H1 (cell line): ENCODE measurements at regions not wholly inside any gene's neighbourhood (a gene's known extent, or its start where the extent isn't known, plus 50 kb on each side); places are given as distances from the start of the nearest gene placed in this dataset.

Experiments used
- CTCF ChIA-PET: fragments of 300-600 bp; sonication (Branson Sonifier 250); formaldehyde crosslinking; loops from one replicate; lab custom pipeline; 2021; ENCODE audit not compliant: partially characterized antibody; lab: Charles Lee
- POLR2A ChIA-PET: fragments of 300-600 bp; sonication (Branson Sonifier 250); formaldehyde crosslinking; loops from one replicate; lab custom pipeline; 2021; ENCODE audit warnings: inconsistent platforms; ENCODE audit not compliant: partially characterized antibody; lab: Charles Lee
- DNase-seq, 2 experiments: peaks; one replicate each; pipeline versions ENCODE4 v3.0.0 to v3.0.0-alpha.2; 2010 to 2022; ENCODE audit warnings: low spot score in 2 of 2, low read depth in 1 of 2, mixed read lengths in 1 of 2
- FAIRE-seq: peaks from 2 replicates; lab custom pipeline; 2011; peaks lifted over from hg19 to GRCh38; lab: Jason Lieb, UNC
- H2AFZ ChIP-seq: 2 replicates; pipeline ENCODE4 v1.8.1; 2012; ENCODE audit warnings: low read length, inconsistent platforms
- H2AK5ac ChIP-seq: 2 replicates; pipeline ENCODE4 v1.6.1; 2013; ENCODE audit warnings: low read depth, low read length
- H2BK120ac ChIP-seq: replicated peaks from 2 replicates; pipeline ENCODE3; 2013; ENCODE audit warnings: low read depth, low read length, inconsistent platforms
- H2BK12ac ChIP-seq: 2 replicates; pipeline ENCODE4 v1.6.1; 2013; ENCODE audit warnings: low read depth, low read length
- H2BK15ac ChIP-seq: 2 replicates; pipeline ENCODE4 v1.6.1; 2013; ENCODE audit warnings: low read length
- H2BK20ac ChIP-seq: 2 replicates; pipeline ENCODE4 v1.6.1; 2013; ENCODE audit warnings: low read length
- H2BK5ac ChIP-seq: 2 replicates; pipeline ENCODE4 v1.6.1; 2013; ENCODE audit warnings: low read depth, low read length
- H3K14ac ChIP-seq: 2 replicates; pipeline ENCODE4 v1.6.1; 2013; ENCODE audit warnings: inconsistent platforms; ENCODE audit not compliant: insufficient read length
- H3K18ac ChIP-seq: 2 replicates; pipeline ENCODE4 v1.6.1; 2013; ENCODE audit warnings: low read length; ENCODE audit errors: extremely low read depth
- H3K23ac ChIP-seq: 2 replicates; pipeline ENCODE4 v1.6.1; 2013; ENCODE audit warnings: inconsistent platforms; ENCODE audit not compliant: insufficient read length
- H3K23me2 ChIP-seq: 2 replicates; pipeline ENCODE4 v1.6.1; 2013; ENCODE audit warnings: low read depth, low read length
- H3K27ac ChIP-seq: 2 replicates; pipeline ENCODE4 v1.6.1; 2011; ENCODE audit warnings: low read depth, low read length, inconsistent platforms
- H3K27me3 ChIP-seq, 4 experiments: replicated peaks in 1 of 4; 1 replicate in 1 of 4; 2 replicates in 3 of 4; pipeline versions ENCODE4 v1.6.1 to v1.8.1; 2011 to 2013; ENCODE audit warnings: low read length in 3 of 4, mild to moderate bottlenecking in 3 of 4, inconsistent platforms in 2 of 4, mixed read lengths in 2 of 4, moderate library complexity in 1 of 4; ENCODE audit not compliant: control insufficient read depth in 3 of 4, insufficient read depth in 3 of 4; ENCODE audit errors: extremely low read depth in 1 of 4
- H3K36me3 ChIP-seq, 4 experiments: 2 replicates each; pipeline versions ENCODE4 v1.6.1 to v1.8.1; 2011 to 2013; ENCODE audit warnings: mild to moderate bottlenecking in 4 of 4, low read length in 3 of 4, moderate library complexity in 2 of 4, control low read depth in 1 of 4, inconsistent platforms in 1 of 4; ENCODE audit not compliant: insufficient read depth in 4 of 4, control insufficient read depth in 2 of 4
- H3K4ac ChIP-seq: replicated peaks from 2 replicates; pipeline ENCODE3; 2013; ENCODE audit warnings: low read length, low read depth, mixed read lengths, inconsistent platforms; ENCODE audit not compliant: insufficient read length
- H3K4me1 ChIP-seq, 4 experiments: replicated peaks in 1 of 4; 1 replicate in 1 of 4; 2 replicates in 3 of 4; pipeline versions ENCODE4 v1.6.1 to v1.8.1; 2011 to 2013; ENCODE audit warnings: low read length in 3 of 4, inconsistent platforms in 2 of 4, mixed read lengths in 1 of 4; ENCODE audit not compliant: insufficient read depth in 4 of 4, control insufficient read depth in 3 of 4
- H3K4me2 ChIP-seq, 2 experiments: 2 replicates each; pipeline versions ENCODE4 v1.6.1 to v1.8.1; 2011 to 2013; ENCODE audit warnings: low read depth in 2 of 2, low read length in 2 of 2, control low read depth in 1 of 2, inconsistent platforms in 1 of 2, mild to moderate bottlenecking in 1 of 2; ENCODE audit not compliant: insufficient read depth in 1 of 2
- H3K4me3 ChIP-seq, 4 experiments: fragments of 200-600, 300-600 bp in 1 of 4; sonication (generic), shearing (Covaris generic), sonication (Bioruptor Twin) in 1 of 4; 2 replicates each; pipeline versions ENCODE4 v1.5.1 to v1.8.1; 2011 to 2016; ENCODE audit warnings: low read length in 4 of 4, low read depth in 3 of 4, control low read depth in 2 of 4, inconsistent platforms in 2 of 4, mild to moderate bottlenecking in 2 of 4, mixed read lengths in 1 of 4, moderate library complexity in 1 of 4; ENCODE audit not compliant: insufficient read depth in 2 of 4; ENCODE audit errors: extremely low read depth in 1 of 4
- H3K56ac ChIP-seq: replicated peaks from 2 replicates; pipeline ENCODE3; 2013; ENCODE audit warnings: low read depth, mild to moderate bottlenecking, mixed read lengths, low read length, inconsistent platforms; ENCODE audit not compliant: insufficient read length
- H3K79me1 ChIP-seq: 2 replicates; pipeline ENCODE4 v1.6.1; 2013; ENCODE audit warnings: low read depth, low read length, control low read depth
- H3K79me2 ChIP-seq, 2 experiments: 2 replicates each; pipeline versions ENCODE4 v1.6.1 to v1.8.1; 2012 to 2013; ENCODE audit warnings: low read length in 2 of 2, mild to moderate bottlenecking in 2 of 2, inconsistent platforms in 1 of 2; ENCODE audit not compliant: insufficient read depth in 2 of 2, control insufficient read depth in 1 of 2
- H3K9ac ChIP-seq, 4 experiments: replicated peaks in 1 of 4; 1 replicate in 1 of 4; 2 replicates in 3 of 4; pipeline versions ENCODE4 v1.6.1 to v1.8.1; 2011 to 2013; ENCODE audit warnings: low read depth in 3 of 4, low read length in 3 of 4, control low read depth in 2 of 4, mild to moderate bottlenecking in 2 of 4, moderate library complexity in 2 of 4, inconsistent platforms in 1 of 4; ENCODE audit errors: extremely low read depth in 1 of 4
- H3K9me3 ChIP-seq, 2 experiments: 2 replicates each; pipeline versions ENCODE4 v1.6.1 to v1.8.1; 2012 to 2013; ENCODE audit warnings: mild to moderate bottlenecking in 2 of 2, moderate library complexity in 2 of 2, control low read depth in 1 of 2, inconsistent platforms in 1 of 2, low read depth in 1 of 2, low read length in 1 of 2, mixed read lengths in 1 of 2; ENCODE audit not compliant: insufficient read depth in 2 of 2
- H4K20me1 ChIP-seq, 2 experiments: replicated peaks in 1 of 2; 2 replicates each; pipeline versions ENCODE3 to v1.8.1; 2011 to 2013; ENCODE audit warnings: inconsistent platforms in 2 of 2, low read length in 2 of 2, mild to moderate bottlenecking in 1 of 2; ENCODE audit not compliant: insufficient read depth in 2 of 2, control insufficient read depth in 1 of 2
- H4K5ac ChIP-seq: 2 replicates; pipeline ENCODE4 v1.6.1; 2013; ENCODE audit warnings: low read length, low read depth, mixed read lengths, inconsistent platforms; ENCODE audit not compliant: insufficient read length
- H4K8ac ChIP-seq: 2 replicates; pipeline ENCODE4 v1.8.0; 2013; ENCODE audit warnings: mild to moderate bottlenecking, moderate library complexity, low read length, inconsistent platforms; ENCODE audit not compliant: insufficient read depth; ENCODE audit errors: extremely low read depth
- H4K91ac ChIP-seq: replicated peaks from 2 replicates; pipeline ENCODE3; 2013; ENCODE audit warnings: low read length, mixed read lengths, inconsistent platforms; ENCODE audit not compliant: insufficient read length
- BACH1 ChIP-seq: IDR thresholded peaks from 2 replicates; pipeline ENCODE4 v1.6.1; 2012; ENCODE audit warnings: low read length, improper control_type of control experiment
- CHD1 ChIP-seq: IDR thresholded peaks from 2 replicates; pipeline ENCODE4 v1.6.1; 2012; ENCODE audit warnings: low read depth, low read length, improper control_type of control experiment
- WGBS, 2 experiments: shearing (Covaris generic) in 1 of 2; methylation state at CpG; one replicate each; pipeline versions ENCODE4 v1.1.6 to v1.1.7; 2013 to 2015; ENCODE audit warnings: low lambda C conversion rate in 2 of 2, mixed read lengths in 2 of 2, inconsistent platforms in 1 of 2, low coverage in 1 of 2, missing lambda C conversion rate in 1 of 2; ENCODE audit not compliant: insufficient replicate concordance in 2 of 2, insufficient coverage in 1 of 2, insufficient read length in 1 of 2; ENCODE audit errors: extremely low coverage in 1 of 2, missing lambda C conversion rate in 1 of 2; 5-methylcytosine and 5-hydroxymethylcytosine counted together

DNA sequence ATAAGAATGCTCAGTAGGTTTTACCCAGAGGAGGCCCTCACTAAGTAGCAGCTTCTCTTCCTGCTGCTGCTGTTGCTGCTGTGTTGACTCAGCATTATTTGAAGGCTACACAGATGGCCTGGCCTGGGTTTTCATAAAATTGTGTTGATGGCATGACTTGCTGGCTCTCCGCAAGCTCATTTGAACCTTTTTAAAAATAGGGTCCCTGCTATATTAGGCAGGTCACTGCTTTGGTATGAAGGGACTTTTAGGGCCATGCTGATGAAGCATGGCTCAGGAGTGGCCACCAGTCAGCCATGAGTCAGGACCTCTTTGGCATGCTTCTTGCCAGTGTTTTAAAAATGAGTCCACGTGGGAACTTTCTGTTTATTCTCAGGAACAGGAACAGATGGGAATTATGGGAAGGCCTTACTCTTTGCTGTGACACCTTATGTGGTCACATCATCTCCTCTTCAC lies 128.7 kb downstream of the MID1IP1 start:
- WGBS, 2 experiments: 100% methylated on average over 1 of the region's 2 CpGs; no CpG with 5 or more reads in 1 of the 2 experiments
- Histone ChIP-seq H2BK12ac (no peak overlapping the region), H3K56ac (no peak overlapping the region), H3K79me1 (no peaks in the 10 kb centered on the region), H4K91ac (no peak overlapping the region), H3K23me2 (no peaks in the 10 kb centered on the region), H3K18ac (no peak overlapping the region), H3K4me3 (no peak overlapping the region), H3K27ac (no peak overlapping the region), H2AFZ (no peak overlapping the region), H3K9ac (no peak overlapping the region), H2BK120ac (no peak overlapping the region), H3K79me2 (no peaks in the 10 kb centered on the region), H2BK20ac (no peak overlapping the region), H3K23ac (no peak overlapping the region), H3K4me1 (no peaks in the 10 kb centered on the region), H4K8ac (no peak overlapping the region), H2BK15ac (no peak overlapping the region), H3K14ac (no peak overlapping the region), H3K4me2 (no peak overlapping the region), H3K27me3 (no peaks in the 10 kb centered on the region), H4K20me1 (no peaks in the 10 kb centered on the region), H2AK5ac (no peak overlapping the region), H2BK5ac (no peak overlapping the region), H3K9me3 (no peaks in the 10 kb centered on the region), H4K5ac (no peak overlapping the region), H3K36me3 (no peaks in the 10 kb centered on the region), H3K4ac (no peak overlapping the region)
- CTCF ChIA-PET: interaction anchor here (0.9 kb wide), 1 partner anchor 10 kb away, joined by 3 read pairs; no protein-coding TSS in a partner anchor
- DNase-seq (no peak), FAIRE-seq (no peak)
- TF ChIP-seq CHD1 (no peak), BACH1 (0 out of 2 replicates have a peak, but pooled peaks have one; percentile 15)
- POLR2A ChIA-PET: no interaction called here
